DMS 273 (cell line): ENCODE measurements at regions not wholly inside any gene's neighbourhood (a gene's known extent, or its start where the extent isn't known, plus 50 kb on each side); places are given as distances from the start of the nearest gene placed in this dataset.
"Not testable (repeated sequence)": the region's sequence is repeated elsewhere in the genome, so short reads cannot be mapped to it uniquely, and the experiment has no call there.

Experiments used
- DNase-seq: peaks from one replicate; lab custom pipeline; 2025; ENCODE audit not compliant: unreplicated experiment; lab: John Stamatoyannopoulos, UW

- DNase-seq: no peak
Measured at GRCh38 chr13:54248306-54248705, 1219.7 kb downstream of the OLFM4 start.

DNA sequence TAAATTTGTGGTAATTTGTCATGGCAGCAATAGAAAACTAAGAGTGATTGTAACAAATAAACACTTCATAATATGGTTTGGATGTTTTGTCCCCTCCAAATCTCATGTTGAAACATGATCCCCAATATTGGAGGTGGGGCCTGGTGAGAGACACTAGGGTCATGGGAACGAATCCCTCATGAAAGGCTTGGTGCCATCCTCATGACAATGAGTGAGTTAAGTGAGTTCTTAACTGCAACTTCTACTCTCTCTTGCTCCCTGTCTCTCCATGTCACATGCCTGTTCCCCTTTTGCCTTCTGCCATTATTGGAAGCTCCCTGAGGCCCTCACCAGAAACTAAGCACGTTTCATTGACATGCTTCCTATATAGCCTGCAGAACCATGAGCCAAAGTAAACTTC lies 1233.2 kb downstream of the OLFM4 start:
- DNase-seq: no peak

DNA sequence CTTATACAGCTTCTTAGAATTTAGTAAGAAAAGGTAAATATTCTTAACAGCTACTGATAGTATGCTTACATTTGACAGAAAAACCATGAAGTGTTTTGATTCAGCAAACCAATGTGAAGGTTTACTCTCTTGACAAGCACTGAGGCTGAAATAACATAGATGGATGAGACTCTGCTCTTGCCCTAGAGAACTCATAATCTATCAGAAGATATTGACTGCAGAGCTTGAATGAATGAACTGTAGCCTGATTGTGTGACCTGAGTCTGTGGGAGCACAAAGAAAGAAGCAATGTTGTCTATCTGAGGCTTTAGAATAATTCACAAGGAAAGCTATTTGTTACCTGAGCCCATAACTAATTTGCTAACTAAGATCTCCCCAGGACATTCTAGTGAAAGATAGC lies 1235.3 kb downstream of the OLFM4 start:
- no peak for DNase-seq

DNA sequence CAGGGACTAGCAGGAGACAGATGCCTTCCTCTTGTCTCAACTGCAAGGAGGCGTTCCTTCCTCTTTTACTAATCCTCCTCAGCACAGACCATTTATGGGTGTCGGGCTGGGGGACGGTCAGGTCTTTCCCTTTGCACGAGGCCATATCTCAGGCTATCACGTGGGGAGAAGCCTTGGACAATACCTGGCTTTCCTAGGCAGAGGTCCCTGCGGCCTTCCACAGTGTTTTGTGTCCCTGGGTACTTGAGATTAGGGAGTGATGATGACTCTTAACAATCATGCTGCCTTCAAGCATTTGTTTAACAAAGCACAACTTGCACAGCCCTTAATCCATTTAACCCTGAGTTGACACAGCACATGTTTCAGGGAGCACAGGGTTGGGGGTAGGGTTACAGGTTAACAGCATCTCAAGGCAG lies 1238.6 kb downstream of the OLFM4 start:
- DNase-seq: not testable (repeated sequence)

DNA sequence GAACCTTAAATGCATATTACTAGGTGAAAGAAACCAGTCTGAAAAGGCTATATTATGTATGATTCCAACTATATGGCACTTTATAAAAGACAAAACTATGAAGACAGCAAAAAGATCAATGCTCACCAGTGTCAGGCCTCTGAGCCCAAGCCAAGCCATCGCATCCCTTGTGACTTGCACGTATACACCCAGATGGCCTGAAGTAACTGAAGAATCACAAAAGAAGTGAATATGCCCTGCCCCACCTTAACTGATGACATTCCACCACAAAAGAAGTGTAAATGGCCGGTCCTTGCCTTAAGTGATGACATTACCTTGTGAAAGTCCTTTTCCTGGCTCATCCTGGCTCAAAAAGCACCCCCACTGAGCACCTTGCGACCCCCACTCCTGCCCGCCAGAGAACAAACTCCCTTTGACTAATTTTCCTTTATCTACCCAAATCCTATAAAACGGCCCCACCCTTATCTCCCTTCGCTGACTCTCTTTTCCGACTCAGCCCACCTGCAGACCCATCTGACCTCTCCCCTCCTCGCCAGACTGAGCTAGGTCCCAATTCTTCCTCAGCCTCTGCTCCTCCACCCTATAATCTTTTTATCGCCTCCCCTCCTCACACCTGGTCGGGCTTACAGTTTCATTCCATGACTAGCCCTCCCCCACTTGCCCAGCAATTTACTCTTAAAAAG lies 1239.5 kb downstream of the OLFM4 start:
- DNase-seq: not testable (repeated sequence)

GRCh38 chr13:54287062-54287764 lies 1258.6 kb downstream of the OLFM4 start:
- DNase-seq: no peak

DNA sequence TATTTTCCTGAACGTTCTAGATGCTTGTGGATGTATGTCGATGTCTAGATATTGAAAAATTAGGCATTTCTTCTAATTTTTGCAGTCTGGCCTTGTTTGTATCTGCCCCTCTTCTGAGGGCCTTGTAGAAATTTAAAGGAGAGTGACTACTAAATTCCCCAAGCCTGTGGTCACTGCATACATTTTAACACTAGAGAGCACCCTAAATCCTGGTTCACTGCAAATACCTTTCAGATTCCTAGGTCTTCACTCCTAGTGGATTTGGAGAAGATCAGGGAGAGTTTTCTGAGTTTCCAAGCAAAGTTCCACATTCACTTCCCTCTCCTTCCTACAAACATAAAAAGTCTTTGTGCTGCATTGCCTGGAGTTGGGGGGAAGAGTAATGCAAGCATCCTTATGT lies 1272.5 kb downstream of the OLFM4 start:
- DNase-seq: no peak

DNA sequence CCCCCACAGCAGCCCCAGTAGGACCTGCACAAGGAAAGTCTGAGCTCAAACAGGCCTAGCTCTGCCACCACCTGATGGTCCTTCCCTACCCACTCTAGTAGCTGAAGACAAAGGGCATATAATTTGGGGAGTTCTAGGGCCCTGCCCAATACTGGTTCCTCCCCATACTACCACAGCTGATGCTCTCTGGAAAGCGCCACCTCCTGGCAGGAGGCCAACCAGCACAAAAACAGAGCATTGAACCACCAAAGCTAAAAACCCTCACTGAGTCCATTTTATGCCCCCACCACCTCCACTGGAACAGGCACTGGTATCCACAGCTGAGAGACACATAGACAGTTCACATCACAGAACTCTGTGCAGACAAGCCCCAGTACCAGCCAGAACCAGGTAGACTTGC lies 1276.8 kb downstream of the OLFM4 start:
- no peak for DNase-seq

DNA sequence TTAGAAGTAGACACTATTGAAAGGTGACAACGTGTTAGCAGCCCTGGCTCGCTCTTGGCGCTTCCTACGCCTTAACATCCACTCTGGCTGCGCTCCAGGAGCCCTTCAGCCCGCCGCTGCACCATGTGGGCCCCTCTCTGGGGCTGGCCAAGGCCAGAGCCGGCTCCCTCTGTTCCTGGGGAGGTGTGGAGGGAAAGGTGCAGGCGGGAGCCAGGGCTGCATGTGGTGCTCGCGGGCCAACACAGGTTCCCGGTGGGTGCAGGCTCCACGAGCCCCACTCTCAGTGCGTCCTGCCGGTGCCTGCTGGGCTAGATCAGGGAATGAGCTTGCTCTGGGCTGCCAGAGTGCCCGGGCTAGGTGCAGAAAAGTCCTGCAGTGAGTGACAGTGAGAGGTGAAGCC lies 1284.3 kb downstream of the OLFM4 start:
- DNase-seq: no peak

GRCh38 chr13:54317722-54318121 lies 1289.1 kb downstream of the OLFM4 start:
- DNase-seq: no peak

GRCh38 chr13:54337540-54337939 lies 1308.9 kb downstream of the OLFM4 start:
- no peak for DNase-seq

- no peak for DNase-seq
Measured at GRCh38 chr13:54347531-54347930, 1318.9 kb downstream of the OLFM4 start.

DNA sequence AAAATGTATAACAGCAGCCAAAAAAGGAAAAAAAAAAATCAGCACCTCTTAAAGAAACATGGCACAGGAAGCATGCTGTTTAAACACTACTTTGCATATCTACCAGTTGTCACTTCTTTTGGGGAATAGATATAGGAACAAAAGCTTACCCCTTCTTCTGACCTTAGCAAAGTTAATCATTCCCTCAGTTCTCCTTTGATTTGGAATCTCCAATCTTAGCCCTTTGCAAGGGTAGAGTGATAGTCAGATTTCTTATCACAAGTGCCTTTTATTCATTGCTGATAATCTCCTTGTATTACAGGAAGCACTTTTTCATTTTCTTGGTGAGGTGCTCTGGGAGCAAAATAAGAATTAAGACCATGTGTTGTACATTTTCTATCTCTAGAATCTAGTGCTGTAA lies 1327.6 kb downstream of the OLFM4 start:
- DNase-seq: no peak

GRCh38 chr13:54356849-54357248 lies 1328.2 kb downstream of the OLFM4 start:
- DNase-seq: no peak

- DNase-seq: no peak
Measured at GRCh38 chr13:54357284-54357933, 1328.8 kb downstream of the OLFM4 start.

- no peak for DNase-seq
Measured at GRCh38 chr13:54361460-54361859, 1332.8 kb downstream of the OLFM4 start.

- DNase-seq: no peak
Measured at GRCh38 chr13:54366728-54367127, 1338.1 kb downstream of the OLFM4 start.

DNA sequence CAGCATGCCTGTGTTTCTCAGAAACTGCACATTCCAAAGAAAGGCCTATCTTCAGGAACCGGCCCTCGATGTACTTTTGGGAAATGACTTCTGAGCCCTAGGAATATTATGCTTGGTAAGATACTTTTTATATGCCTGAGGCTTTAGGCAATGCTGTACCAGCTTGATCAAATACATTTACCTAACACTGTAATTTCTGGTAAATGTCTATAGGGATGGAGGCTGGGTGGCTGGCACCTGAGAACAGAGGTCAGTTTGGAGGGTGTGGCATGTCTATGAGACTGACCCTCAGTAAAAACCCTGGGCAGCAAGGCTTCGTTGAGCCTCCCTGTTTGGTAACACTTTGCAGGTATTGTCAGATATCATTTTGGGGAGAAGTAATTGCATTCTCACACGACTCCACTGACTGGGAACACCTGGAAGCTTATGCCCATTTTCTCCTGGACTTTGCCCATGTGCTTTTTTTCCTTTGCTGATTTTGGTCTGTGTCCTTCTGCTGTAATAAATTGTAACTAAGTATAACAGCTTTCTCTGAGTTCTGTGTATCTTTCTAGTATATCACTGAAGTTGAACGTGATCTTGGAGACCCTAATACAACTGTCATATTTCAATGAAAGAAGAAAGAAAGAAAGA lies 1339.1 kb downstream of the OLFM4 start:
- no peak for DNase-seq

DNA sequence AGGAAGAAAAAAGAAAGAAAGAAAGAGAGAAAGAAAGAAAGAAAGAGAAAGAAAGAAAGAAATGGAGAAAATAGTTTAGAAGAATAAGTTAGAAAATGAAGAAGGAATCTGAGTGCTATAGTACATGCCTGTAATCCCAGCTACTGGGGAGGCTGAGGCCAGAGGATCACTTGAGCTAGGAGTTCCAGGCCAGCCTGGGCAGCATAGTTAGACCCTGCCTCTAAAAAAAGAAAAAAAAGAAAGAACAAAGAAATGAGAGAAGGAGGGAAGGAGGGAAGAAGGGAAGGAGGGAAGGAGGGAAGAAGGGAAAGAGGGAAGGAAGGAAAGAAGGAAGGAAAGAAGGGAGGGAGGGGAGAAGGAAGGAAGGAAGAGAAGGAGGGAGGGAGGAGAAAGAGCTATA lies 1339.8 kb downstream of the OLFM4 start:
- no peak for DNase-seq

DNA sequence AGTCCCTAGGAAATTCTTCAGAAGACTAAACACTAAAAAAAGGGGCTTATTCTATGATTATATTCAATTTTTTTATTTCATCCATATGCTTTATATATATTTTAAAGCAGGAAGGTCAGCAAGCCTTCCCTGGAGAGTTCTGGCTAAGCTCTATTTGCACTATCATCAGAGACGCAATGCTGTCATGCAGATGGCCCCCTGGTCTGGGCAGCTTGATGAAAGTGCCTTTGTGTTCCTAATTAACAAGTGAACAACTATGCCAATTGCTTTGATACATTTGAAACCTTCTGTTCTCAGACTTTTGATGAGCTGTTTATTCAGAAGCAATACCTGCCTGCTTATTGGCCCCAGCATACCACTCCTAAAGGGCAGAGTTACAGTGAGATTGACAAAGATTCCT lies 1344.6 kb downstream of the OLFM4 start:
- peak; percentile 40 for DNase-seq

- DNase-seq: no peak
Measured at GRCh38 chr13:54379461-54379860, 1350.8 kb downstream of the OLFM4 start.

- no peak for DNase-seq
Measured at GRCh38 chr13:54383604-54384003, 1355.0 kb downstream of the OLFM4 start.
